ENCODE measurements at regions not wholly inside any gene's neighbourhood (a gene's known extent, or its start where the extent isn't known, plus 50 kb on each side); places are given as distances from the start of the nearest gene placed in this dataset.

GRCh38 chr2:128550801-128551416, 232.2 kb upstream of the HS6ST1 start:
- no peak for DNase-seq (ENCODE audit: low spot score, unreplicated experiment)
- H3K27ac Mint-ChIP-seq = no peak overlapping the region
- H3K27me3 Mint-ChIP-seq = peaks cover 14% of the 10 kb centered on the region
- no peaks in the 10 kb centered on the region for H3K36me3 Mint-ChIP-seq (ENCODE audit: insufficient read depth)
- no peaks in the 10 kb centered on the region for H3K9me3 Mint-ChIP-seq (ENCODE audit: low read depth)
- no peaks in the 10 kb centered on the region for H3K4me1 Mint-ChIP-seq (ENCODE audit: low read depth)
- TF ChIP-seq, protein P1, sequence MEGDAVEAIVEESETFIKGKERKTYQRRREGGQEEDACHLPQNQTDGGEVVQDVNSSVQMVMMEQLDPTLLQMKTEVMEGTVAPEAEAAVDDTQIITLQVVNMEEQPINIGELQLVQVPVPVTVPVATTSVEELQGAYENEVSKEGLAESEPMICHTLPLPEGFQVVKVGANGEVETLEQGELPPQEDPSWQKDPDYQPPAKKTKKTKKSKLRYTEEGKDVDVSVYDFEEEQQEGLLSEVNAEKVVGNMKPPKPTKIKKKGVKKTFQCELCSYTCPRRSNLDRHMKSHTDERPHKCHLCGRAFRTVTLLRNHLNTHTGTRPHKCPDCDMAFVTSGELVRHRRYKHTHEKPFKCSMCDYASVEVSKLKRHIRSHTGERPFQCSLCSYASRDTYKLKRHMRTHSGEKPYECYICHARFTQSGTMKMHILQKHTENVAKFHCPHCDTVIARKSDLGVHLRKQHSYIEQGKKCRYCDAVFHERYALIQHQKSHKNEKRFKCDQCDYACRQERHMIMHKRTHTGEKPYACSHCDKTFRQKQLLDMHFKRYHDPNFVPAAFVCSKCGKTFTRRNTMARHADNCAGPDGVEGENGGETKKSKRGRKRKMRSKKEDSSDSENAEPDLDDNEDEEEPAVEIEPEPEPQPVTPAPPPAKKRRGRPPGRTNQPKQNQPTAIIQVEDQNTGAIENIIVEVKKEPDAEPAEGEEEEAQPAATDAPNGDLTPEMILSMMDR (IDR thresholded peaks at IDR 0.05; ENCODE audit: unreplicated experiment) = no peak
- no peak overlapping the region for H3K4me3 Mint-ChIP-seq (ENCODE audit: low read depth)

GRCh38 chr2:128551435-128551834, 232.8 kb upstream of the HS6ST1 start:
- H3K4me1 Mint-ChIP-seq (ENCODE audit: low read depth) = no peaks in the 10 kb centered on the region
- H3K27ac Mint-ChIP-seq = no peak overlapping the region
- H3K4me3 Mint-ChIP-seq (ENCODE audit: low read depth) = no peak overlapping the region
- H3K36me3 Mint-ChIP-seq (ENCODE audit: insufficient read depth) = no peaks in the 10 kb centered on the region
- H3K27me3 Mint-ChIP-seq = peaks cover 14% of the 10 kb centered on the region
- no peak for DNase-seq (ENCODE audit: low spot score, unreplicated experiment)
- TF ChIP-seq, protein P1 (IDR thresholded peaks at IDR 0.05; ENCODE audit: unreplicated experiment) = no peak
- H3K9me3 Mint-ChIP-seq (ENCODE audit: low read depth) = no peaks in the 10 kb centered on the region

DNA sequence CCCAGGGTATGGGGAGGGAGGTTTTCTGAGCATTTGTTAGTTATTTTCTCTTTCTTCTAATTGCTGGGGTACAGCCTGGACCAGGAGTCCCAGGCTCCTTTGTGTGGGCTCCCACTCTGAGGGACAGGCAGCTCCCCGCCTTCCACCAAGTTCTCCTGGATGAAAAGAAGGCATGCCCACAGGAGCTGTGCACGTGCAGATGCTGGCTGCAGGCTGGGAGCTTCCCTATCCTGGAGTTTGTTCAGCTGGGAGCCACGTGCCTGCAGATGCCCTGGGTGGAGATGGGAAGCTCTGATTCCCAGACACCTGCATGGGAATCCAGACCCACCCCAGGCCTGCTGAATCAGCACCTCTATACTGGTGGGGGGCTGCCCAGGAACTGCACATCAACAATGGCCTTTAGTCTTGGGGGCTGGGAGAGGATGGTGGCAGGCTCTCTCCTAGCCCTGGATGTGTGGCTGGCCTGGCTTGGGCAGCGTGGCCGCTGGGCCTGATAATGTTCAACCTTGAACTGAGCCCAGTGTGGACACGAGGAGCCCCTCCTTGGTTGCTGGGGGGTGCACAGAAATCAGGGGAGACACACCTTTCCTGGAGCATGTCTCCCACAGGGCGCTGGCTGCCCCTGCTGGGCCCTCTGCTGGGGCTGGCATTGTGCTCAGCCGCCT, 233.6 kb upstream of the HS6ST1 start:
- no peak for DNase-seq (ENCODE audit: low spot score, unreplicated experiment)
- no peaks in the 10 kb centered on the region for H3K36me3 Mint-ChIP-seq (ENCODE audit: insufficient read depth)
- no peaks in the 10 kb centered on the region for H3K9me3 Mint-ChIP-seq (ENCODE audit: low read depth)
- peaks cover 14% of the 10 kb centered on the region for H3K27me3 Mint-ChIP-seq
- TF ChIP-seq, protein P1 (IDR thresholded peaks at IDR 0.05; ENCODE audit: unreplicated experiment) = no peak
- no peaks in the 10 kb centered on the region for H3K4me1 Mint-ChIP-seq (ENCODE audit: low read depth)
- H3K4me3 Mint-ChIP-seq (ENCODE audit: low read depth) = no peak overlapping the region
- H3K27ac Mint-ChIP-seq = no peak overlapping the region

DNA sequence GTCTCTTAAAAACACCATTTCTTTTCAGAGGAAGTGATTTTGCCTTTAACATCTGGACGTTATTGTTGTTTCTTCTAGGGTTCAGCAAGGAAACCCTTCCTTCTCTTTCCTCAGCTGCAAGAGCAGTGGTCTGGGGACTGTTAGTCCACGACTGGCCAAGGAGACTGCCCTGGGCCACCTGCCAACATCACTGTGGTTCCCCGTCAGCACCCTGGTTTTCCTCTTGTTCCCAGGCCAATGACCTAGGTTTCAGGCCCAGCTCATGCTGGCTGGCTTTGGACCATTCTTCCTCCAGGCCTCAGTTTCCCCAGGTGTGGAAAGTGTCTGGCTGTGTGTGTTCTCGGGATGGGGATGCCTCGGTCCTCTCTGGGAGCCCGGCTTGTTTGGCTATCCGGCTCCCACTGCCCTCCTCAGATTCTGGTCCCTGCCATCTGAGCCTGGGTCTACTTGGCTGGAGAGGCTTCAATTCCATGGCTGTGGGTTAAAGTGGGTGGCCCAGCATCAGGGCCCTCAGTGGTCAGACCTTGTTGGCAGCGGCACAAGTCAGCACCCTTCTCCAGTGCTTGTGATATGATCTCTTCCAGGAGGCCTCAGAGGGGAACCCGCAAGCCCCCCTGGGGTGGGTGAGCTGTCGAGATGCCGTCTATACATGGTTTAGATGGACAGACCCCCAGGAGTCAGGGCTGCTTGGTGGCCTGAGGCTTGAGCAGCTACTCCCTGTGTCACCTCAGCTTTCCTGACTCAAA, 234.3 kb upstream of the HS6ST1 start:
- Mint-ChIP-seq H3K27ac (no peak overlapping the region), H3K4me1 (ENCODE audit: low read depth) (no peaks in the 10 kb centered on the region), H3K36me3 (ENCODE audit: insufficient read depth) (no peaks in the 10 kb centered on the region), H3K9me3 (ENCODE audit: low read depth) (no peaks in the 10 kb centered on the region), H3K4me3 (ENCODE audit: low read depth) (no peak overlapping the region), H3K27me3 (peaks cover 14% of the 10 kb centered on the region)
- no peak for DNase-seq (ENCODE audit: low spot score, unreplicated experiment)
- TF ChIP-seq, protein P1 (IDR thresholded peaks at IDR 0.05; ENCODE audit: unreplicated experiment) = no peak

GRCh38 chr2:128554151-128554769, 235.6 kb upstream of the HS6ST1 start:
- DNase-seq (ENCODE audit: low spot score, unreplicated experiment) = no peak
- H3K4me1 Mint-ChIP-seq (ENCODE audit: low read depth) = no peaks in the 10 kb centered on the region
- H3K36me3 Mint-ChIP-seq (ENCODE audit: insufficient read depth) = no peaks in the 10 kb centered on the region
- H3K27ac Mint-ChIP-seq = no peak overlapping the region
- no peak overlapping the region for H3K4me3 Mint-ChIP-seq (ENCODE audit: low read depth)
- no peaks in the 10 kb centered on the region for H3K9me3 Mint-ChIP-seq (ENCODE audit: low read depth)
- TF ChIP-seq, protein P1 (IDR thresholded peaks at IDR 0.05; ENCODE audit: unreplicated experiment) = no peak
- H3K27me3 Mint-ChIP-seq = peaks cover 16% of the 10 kb centered on the region
